ENCODE measurements at regions not wholly inside any gene's neighbourhood (a gene's known extent, or its start where the extent isn't known, plus 50 kb on each side); places are given as distances from the start of the nearest gene placed in this dataset.
A peak's percentile ranks its signal among the peaks of the same experiment; 100 is the strongest.

- TF ChIP-seq CTCF (conservative IDR thresholded peaks at IDR 0.05; ENCODE audit: low read depth, low read length) = peak; percentile 64
- DNase-seq (ENCODE audit: low read depth) = peak; percentile 3
- H3K4me3 ChIP-seq (ENCODE audit: low read depth, low read length) = no peak overlapping the region
Observed at GRCh38 chr14:60349663-60350365, 100.8 kb downstream of the PPM1A start.

GRCh38 chr14:60350366-60350720, 101.3 kb downstream of the PPM1A start:
- no peak overlapping the region for H3K4me3 ChIP-seq (ENCODE audit: low read depth, low read length)
- DNase-seq (ENCODE audit: low read depth) = no peak
- TF ChIP-seq CTCF (conservative IDR thresholded peaks at IDR 0.05; ENCODE audit: low read depth, low read length) = no peak

GRCh38 chr14:60353420-60353819, 104.4 kb downstream of the PPM1A start:
- no peak for DNase-seq (ENCODE audit: low read depth)
- no peak for TF ChIP-seq CTCF (conservative IDR thresholded peaks at IDR 0.05; ENCODE audit: low read depth, low read length)
- no peak overlapping the region for H3K4me3 ChIP-seq (ENCODE audit: low read depth, low read length)

- H3K4me3 ChIP-seq (ENCODE audit: low read depth, low read length) = no peak overlapping the region
- no peak for DNase-seq (ENCODE audit: low read depth)
- no peak for TF ChIP-seq CTCF (conservative IDR thresholded peaks at IDR 0.05; ENCODE audit: low read depth, low read length)
Observed at GRCh38 chr14:60355768-60356167, 106.7 kb downstream of the PPM1A start.

- no peak for DNase-seq (ENCODE audit: low read depth)
- no peak overlapping the region for H3K4me3 ChIP-seq (ENCODE audit: low read depth, low read length)
- no peak for TF ChIP-seq CTCF (conservative IDR thresholded peaks at IDR 0.05; ENCODE audit: low read depth, low read length)
Observed at GRCh38 chr14:60356386-60356785, 107.4 kb downstream of the PPM1A start.

- H3K4me3 ChIP-seq (ENCODE audit: low read depth, low read length) = no peak overlapping the region
- DNase-seq (ENCODE audit: low read depth) = no peak
- TF ChIP-seq CTCF (conservative IDR thresholded peaks at IDR 0.05; ENCODE audit: low read depth, low read length) = no peak
Observed at GRCh38 chr14:60356906-60357550, 108.0 kb downstream of the PPM1A start.

Data from epithelial cell of proximal tubule (primary cell).